Neural cell (in vitro differentiated cells): ENCODE measurements at regions not wholly inside any gene's neighbourhood (a gene's known extent, or its start where the extent isn't known, plus 50 kb on each side); places are given as distances from the start of the nearest gene placed in this dataset.

ENCODE experiments used
- H2AFZ ChIP-seq: fragments of 200-600, 300-800 bp; sonication (generic), shearing (Covaris generic); 2 replicates; pipeline ENCODE4 v1.6.0; 2014; ENCODE audit warnings: low read depth, mild to moderate bottlenecking, antibody characterized with exemption, low read length, moderate library complexity
- H3F3A ChIP-seq: fragments of 200-600 bp; shearing (Covaris generic); 2 replicates; pipeline ENCODE4 v1.6.1; 2016; ENCODE audit warnings: mild to moderate bottlenecking, moderate library complexity, mixed read lengths, antibody characterized with exemption, low read length; ENCODE audit not compliant: insufficient read depth, poor library complexity, severe bottlenecking
- H3K27ac ChIP-seq: fragments of 200-600, 300-800 bp; sonication (generic), shearing (Covaris generic); 2 replicates; pipeline ENCODE4 v1.5.1; 2014; ENCODE audit warnings: mild to moderate bottlenecking, low read length, moderate library complexity
- H3K27me3 ChIP-seq: fragments of 300-800, 200-600 bp; sonication (generic), shearing (Covaris generic); 2 replicates; pipeline ENCODE4 v1.6.0; 2014; ENCODE audit warnings: mild to moderate bottlenecking, low read depth, low read length, moderate library complexity; ENCODE audit not compliant: insufficient read depth
- H3K36me3 ChIP-seq: fragments of 300-800, 200-600 bp; sonication (generic), shearing (Covaris generic); 2 replicates; pipeline ENCODE4 v1.5.1; 2014; ENCODE audit warnings: mild to moderate bottlenecking, antibody characterized with exemption, low read length, moderate library complexity; ENCODE audit not compliant: insufficient read depth
- H3K4me2 ChIP-seq: fragments of 300-800, 200-600 bp; sonication (generic), shearing (Covaris generic); 2 replicates; pipeline ENCODE4 v1.6.0; 2014; ENCODE audit warnings: mild to moderate bottlenecking, low read length
- H3K4me3 ChIP-seq: fragments of 300-800, 200-600 bp; sonication (generic), shearing (Covaris generic); 2 replicates; pipeline ENCODE4 v1.5.1; 2014; ENCODE audit warnings: mild to moderate bottlenecking, low read length, moderate library complexity
- H3K79me2 ChIP-seq: fragments of 200-600 bp; shearing (Covaris generic); replicated peaks from 2 replicates; pipeline ENCODE4 v1.6.0; 2014; ENCODE audit warnings: mild to moderate bottlenecking, low read length, moderate library complexity; ENCODE audit not compliant: insufficient read depth
- H3K9ac ChIP-seq: fragments of 300-800, 200-600 bp; sonication (generic), shearing (Covaris generic); 2 replicates; pipeline ENCODE4 v1.6.1; 2016; ENCODE audit warnings: mild to moderate bottlenecking, low read length, mixed read lengths
- H3K9me2 ChIP-seq: fragments of 200-600 bp; shearing (Covaris generic); 2 replicates; pipeline ENCODE4 v1.6.1; 2016; ENCODE audit warnings: mild to moderate bottlenecking, low read length, mixed read lengths; ENCODE audit not compliant: insufficient read depth
- H3K9me3 ChIP-seq: fragments of 200-600, 300-800 bp; sonication (generic), shearing (Covaris generic); 2 replicates; pipeline ENCODE4 v1.6.1; 2016; ENCODE audit warnings: mild to moderate bottlenecking, mixed run types, low read length, moderate library complexity, mixed read lengths
- H4K20me1 ChIP-seq: fragments of 200-600 bp; shearing (Covaris generic); 2 replicates; pipeline ENCODE4 v1.6.1; 2016; ENCODE audit warnings: mild to moderate bottlenecking, mixed run types; ENCODE audit not compliant: insufficient read depth
- EP300 ChIP-seq: fragments of 450-650 bp; conservative IDR thresholded peaks from 2 replicates; pipeline ENCODE4 v1.6.1; 2014; ENCODE audit warnings: antibody characterized with exemption, mild to moderate bottlenecking, moderate library complexity; ENCODE audit not compliant: poor library complexity, severe bottlenecking
- EZH2 ChIP-seq: fragments of 200-600, 300-800 bp; shearing (Covaris generic), sonication (generic); IDR thresholded peaks from 2 replicates; pipeline ENCODE4 v1.6.1; 2014; ENCODE audit warnings: antibody characterized with exemption, low read length, borderline replicate concordance, mild to moderate bottlenecking; ENCODE audit not compliant: insufficient read depth, poor library complexity, severe bottlenecking
- MXI1 ChIP-seq: fragments of 450-650 bp; conservative IDR thresholded peaks from 2 replicates; pipeline ENCODE4 v1.6.1; 2014; ENCODE audit warnings: antibody characterized with exemption, mild to moderate bottlenecking; ENCODE audit not compliant: poor library complexity, severe bottlenecking
- POLR2AphosphoS5 ChIP-seq: IDR thresholded peaks from 2 replicates; pipeline ENCODE4 v1.6.1; 2012
- RAD21 ChIP-seq: fragments of 450-650 bp; conservative IDR thresholded peaks from 2 replicates; pipeline ENCODE4 v1.6.1; 2014; ENCODE audit warnings: antibody characterized with exemption, mild to moderate bottlenecking, moderate library complexity
- SMC3 ChIP-seq: fragments of 450-650 bp; conservative IDR thresholded peaks from 2 replicates; pipeline ENCODE4 v1.6.1; 2014; ENCODE audit warnings: antibody characterized with exemption, mild to moderate bottlenecking, moderate library complexity; ENCODE audit not compliant: poor library complexity
- TAF1 ChIP-seq: IDR thresholded peaks from 2 replicates; pipeline ENCODE4 v1.6.1; 2012; ENCODE audit warnings: low read depth
- TF ChIP-seq, protein P1 (sequence below): IDR thresholded peaks from 2 replicates; pipeline ENCODE4 v1.6.1; 2012; ENCODE audit warnings: borderline replicate concordance
- TF ChIP-seq, protein P2 (sequence below): fragments of 450-650 bp; IDR thresholded peaks from 2 replicates; pipeline ENCODE4 v1.5.1; 2014; ENCODE audit warnings: antibody characterized with exemption, mild to moderate bottlenecking, moderate library complexity; ENCODE audit not compliant: poor library complexity, severe bottlenecking

DNA sequence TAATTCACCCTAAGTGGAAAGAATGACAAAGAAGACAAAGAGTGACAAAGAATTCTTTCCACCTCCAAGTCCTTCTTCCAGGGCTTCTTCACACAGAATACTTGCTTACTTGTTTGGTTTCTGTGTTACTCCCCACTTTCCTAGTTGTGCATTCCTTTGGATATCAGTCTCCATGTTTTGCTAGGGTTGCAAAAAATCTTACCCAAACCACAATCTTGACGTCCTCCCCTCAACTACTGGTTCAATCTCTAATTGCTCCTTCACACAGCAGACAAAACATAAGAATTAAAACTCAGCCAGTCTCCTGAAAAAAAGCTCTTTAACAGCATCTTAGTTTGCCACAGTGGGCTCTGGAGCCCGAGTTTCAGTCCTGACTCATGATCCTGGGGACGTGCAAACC, 297.6 kb upstream of the CHRNA7 start:
- TF ChIP-seq EP300 (no peak), TAF1 (no peak), EZH2 (no peak)
- H3K9ac ChIP-seq = no peak overlapping the region
- H3K9me3 ChIP-seq = no peaks in the 10 kb centered on the region
- H3K4me3 ChIP-seq = no peak overlapping the region
- H2AFZ ChIP-seq = no peak overlapping the region
- no peaks in the 10 kb centered on the region for H3K9me2 ChIP-seq
- no peaks in the 10 kb centered on the region for H4K20me1 ChIP-seq
- no peak overlapping the region for H3K27ac ChIP-seq
- no peaks in the 10 kb centered on the region for H3K27me3 ChIP-seq
- H3K36me3 ChIP-seq = no peaks in the 10 kb centered on the region
- no peak overlapping the region for H3K4me2 ChIP-seq
- no peaks in the 10 kb centered on the region for H3K79me2 ChIP-seq
- H3F3A ChIP-seq = no peaks in the 10 kb centered on the region

DNA sequence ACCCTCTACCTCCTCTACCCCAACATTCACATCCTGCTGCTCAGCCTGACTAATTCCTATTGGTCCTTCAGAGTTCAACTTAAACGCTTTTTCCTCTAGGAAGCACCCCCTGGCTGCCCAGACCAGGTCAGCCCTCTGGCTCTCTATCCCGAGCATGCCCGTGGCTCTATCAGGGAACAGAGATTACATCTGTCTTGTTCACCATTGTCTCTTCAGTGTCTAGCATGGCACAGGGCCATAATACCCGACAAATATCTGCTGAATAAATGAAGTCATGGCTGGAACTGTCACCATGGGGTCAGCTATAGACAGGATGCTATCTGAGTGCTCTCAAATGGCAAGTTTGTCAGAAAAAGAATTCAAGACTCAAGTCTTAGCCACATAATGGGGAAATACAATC, 296.9 kb upstream of the CHRNA7 start:
- Histone ChIP-seq H3K9ac (no peak overlapping the region), H3K36me3 (no peaks in the 10 kb centered on the region), H3K4me3 (no peak overlapping the region), H3K27ac (no peak overlapping the region), H2AFZ (no peak overlapping the region), H3K79me2 (no peaks in the 10 kb centered on the region), H3K9me3 (no peaks in the 10 kb centered on the region), H3K9me2 (no peaks in the 10 kb centered on the region), H3K27me3 (no peaks in the 10 kb centered on the region), H3F3A (no peaks in the 10 kb centered on the region), H4K20me1 (no peaks in the 10 kb centered on the region), H3K4me2 (no peak overlapping the region)
- no peak for TF ChIP-seq EP300

DNA sequence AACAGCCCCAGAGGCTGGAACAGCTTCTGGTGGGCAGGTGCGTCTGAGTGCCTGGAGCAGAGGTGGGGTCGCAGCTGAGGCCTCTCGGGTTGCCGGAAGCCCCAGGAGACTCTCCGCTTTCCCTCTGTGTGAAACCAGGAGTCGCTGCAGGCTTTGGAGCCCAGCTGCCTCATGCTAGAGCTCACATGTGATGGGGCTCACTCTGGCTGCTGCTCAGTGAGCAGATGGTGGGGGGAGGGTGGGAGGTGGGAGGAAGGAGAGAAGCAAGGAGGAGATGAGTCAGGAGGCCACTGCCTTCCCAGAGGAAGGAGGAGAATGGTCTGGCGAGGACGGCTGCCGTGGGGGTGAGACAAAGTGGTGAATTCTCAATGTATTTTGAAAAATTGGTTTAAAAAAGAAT, 290.1 kb upstream of the CHRNA7 start:
- Histone ChIP-seq H3K27me3 (no peaks in the 10 kb centered on the region), H4K20me1 (no peaks in the 10 kb centered on the region), H3K9me2 (no peaks in the 10 kb centered on the region), H3F3A (no peaks in the 10 kb centered on the region), H2AFZ (no peak overlapping the region), H3K4me3 (no peak overlapping the region), H3K36me3 (no peaks in the 10 kb centered on the region), H3K9me3 (no peaks in the 10 kb centered on the region), H3K79me2 (no peaks in the 10 kb centered on the region), H3K9ac (no peak overlapping the region), H3K27ac (no peak overlapping the region), H3K4me2 (no peak overlapping the region)
- no peak for TF ChIP-seq SMC3
- TF ChIP-seq, protein P1, sequence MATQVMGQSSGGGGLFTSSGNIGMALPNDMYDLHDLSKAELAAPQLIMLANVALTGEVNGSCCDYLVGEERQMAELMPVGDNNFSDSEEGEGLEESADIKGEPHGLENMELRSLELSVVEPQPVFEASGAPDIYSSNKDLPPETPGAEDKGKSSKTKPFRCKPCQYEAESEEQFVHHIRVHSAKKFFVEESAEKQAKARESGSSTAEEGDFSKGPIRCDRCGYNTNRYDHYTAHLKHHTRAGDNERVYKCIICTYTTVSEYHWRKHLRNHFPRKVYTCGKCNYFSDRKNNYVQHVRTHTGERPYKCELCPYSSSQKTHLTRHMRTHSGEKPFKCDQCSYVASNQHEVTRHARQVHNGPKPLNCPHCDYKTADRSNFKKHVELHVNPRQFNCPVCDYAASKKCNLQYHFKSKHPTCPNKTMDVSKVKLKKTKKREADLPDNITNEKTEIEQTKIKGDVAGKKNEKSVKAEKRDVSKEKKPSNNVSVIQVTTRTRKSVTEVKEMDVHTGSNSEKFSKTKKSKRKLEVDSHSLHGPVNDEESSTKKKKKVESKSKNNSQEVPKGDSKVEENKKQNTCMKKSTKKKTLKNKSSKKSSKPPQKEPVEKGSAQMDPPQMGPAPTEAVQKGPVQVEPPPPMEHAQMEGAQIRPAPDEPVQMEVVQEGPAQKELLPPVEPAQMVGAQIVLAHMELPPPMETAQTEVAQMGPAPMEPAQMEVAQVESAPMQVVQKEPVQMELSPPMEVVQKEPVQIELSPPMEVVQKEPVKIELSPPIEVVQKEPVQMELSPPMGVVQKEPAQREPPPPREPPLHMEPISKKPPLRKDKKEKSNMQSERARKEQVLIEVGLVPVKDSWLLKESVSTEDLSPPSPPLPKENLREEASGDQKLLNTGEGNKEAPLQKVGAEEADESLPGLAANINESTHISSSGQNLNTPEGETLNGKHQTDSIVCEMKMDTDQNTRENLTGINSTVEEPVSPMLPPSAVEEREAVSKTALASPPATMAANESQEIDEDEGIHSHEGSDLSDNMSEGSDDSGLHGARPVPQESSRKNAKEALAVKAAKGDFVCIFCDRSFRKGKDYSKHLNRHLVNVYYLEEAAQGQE = no peak
- TF ChIP-seq RAD21 = no peak
- no peak for TF ChIP-seq MXI1
- TF ChIP-seq TAF1 = no peak
- TF ChIP-seq EZH2 = no peak
- no peak for TF ChIP-seq EP300
- no peak for TF ChIP-seq POLR2AphosphoS5
- TF ChIP-seq, protein P2, sequence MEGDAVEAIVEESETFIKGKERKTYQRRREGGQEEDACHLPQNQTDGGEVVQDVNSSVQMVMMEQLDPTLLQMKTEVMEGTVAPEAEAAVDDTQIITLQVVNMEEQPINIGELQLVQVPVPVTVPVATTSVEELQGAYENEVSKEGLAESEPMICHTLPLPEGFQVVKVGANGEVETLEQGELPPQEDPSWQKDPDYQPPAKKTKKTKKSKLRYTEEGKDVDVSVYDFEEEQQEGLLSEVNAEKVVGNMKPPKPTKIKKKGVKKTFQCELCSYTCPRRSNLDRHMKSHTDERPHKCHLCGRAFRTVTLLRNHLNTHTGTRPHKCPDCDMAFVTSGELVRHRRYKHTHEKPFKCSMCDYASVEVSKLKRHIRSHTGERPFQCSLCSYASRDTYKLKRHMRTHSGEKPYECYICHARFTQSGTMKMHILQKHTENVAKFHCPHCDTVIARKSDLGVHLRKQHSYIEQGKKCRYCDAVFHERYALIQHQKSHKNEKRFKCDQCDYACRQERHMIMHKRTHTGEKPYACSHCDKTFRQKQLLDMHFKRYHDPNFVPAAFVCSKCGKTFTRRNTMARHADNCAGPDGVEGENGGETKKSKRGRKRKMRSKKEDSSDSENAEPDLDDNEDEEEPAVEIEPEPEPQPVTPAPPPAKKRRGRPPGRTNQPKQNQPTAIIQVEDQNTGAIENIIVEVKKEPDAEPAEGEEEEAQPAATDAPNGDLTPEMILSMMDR = no peak
